DND-41 (cell line): ENCODE measurements at regions not wholly inside any gene's neighbourhood (a gene's known extent, or its start where the extent isn't known, plus 50 kb on each side); places are given as distances from the start of the nearest gene placed in this dataset.

Experiments
- EZH2 ChIP-seq: IDR thresholded peaks from 3 replicates; pipeline ENCODE4 v1.6.1; 2012; ENCODE audit warnings: borderline replicate concordance, low read depth, mild to moderate bottlenecking, moderate library complexity, low read length, inconsistent platforms; ENCODE audit not compliant: severe bottlenecking
- TF ChIP-seq, protein P1 (sequence below): IDR thresholded peaks from 2 replicates; pipeline ENCODE4 v1.5.1; 2012; ENCODE audit warnings: borderline replicate concordance, low read length, moderate library complexity, mild to moderate bottlenecking; ENCODE audit not compliant: poor library complexity, severe bottlenecking; ENCODE audit errors: extremely low read depth

DNA sequence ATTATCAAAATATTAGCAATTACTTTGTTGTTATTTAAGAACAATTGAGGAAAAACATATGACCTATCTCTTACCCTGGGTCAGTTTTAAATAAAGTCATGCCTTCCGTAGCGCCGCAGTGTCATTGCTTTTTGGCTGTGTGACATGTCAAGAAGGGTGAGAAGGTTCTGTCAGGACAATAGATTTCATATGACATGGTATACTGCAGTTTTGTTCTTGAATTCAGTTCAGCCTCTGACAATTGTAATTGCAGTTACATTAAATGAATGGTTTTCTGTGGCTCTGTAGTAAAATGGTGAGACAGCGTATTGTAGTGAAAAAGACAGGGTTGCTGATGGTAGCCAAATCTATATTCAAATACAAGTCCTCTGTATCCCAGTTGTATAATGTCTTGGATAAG lies 307.2 kb downstream of the CDH2 start:
- TF ChIP-seq, protein P1, sequence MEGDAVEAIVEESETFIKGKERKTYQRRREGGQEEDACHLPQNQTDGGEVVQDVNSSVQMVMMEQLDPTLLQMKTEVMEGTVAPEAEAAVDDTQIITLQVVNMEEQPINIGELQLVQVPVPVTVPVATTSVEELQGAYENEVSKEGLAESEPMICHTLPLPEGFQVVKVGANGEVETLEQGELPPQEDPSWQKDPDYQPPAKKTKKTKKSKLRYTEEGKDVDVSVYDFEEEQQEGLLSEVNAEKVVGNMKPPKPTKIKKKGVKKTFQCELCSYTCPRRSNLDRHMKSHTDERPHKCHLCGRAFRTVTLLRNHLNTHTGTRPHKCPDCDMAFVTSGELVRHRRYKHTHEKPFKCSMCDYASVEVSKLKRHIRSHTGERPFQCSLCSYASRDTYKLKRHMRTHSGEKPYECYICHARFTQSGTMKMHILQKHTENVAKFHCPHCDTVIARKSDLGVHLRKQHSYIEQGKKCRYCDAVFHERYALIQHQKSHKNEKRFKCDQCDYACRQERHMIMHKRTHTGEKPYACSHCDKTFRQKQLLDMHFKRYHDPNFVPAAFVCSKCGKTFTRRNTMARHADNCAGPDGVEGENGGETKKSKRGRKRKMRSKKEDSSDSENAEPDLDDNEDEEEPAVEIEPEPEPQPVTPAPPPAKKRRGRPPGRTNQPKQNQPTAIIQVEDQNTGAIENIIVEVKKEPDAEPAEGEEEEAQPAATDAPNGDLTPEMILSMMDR: no peak
- no peak for TF ChIP-seq EZH2
